OCI-LY3 (cell line): ENCODE measurements at regions not wholly inside any gene's neighbourhood (a gene's known extent, or its start where the extent isn't known, plus 50 kb on each side); places are given as distances from the start of the nearest gene placed in this dataset.

Experiments
- H2AFZ ChIP-seq: fragments of 200-600, 300-600 bp; shearing (Covaris generic); 2 replicates; pipeline ENCODE4 v1.6.0; 2014; ENCODE audit warnings: antibody characterized with exemption, low read depth, low read length
- H3K27ac ChIP-seq: fragments of 200-600, 300-600 bp; sonication (generic); 2 replicates; pipeline ENCODE4 v1.5.1; 2014; ENCODE audit warnings: mild to moderate bottlenecking, low read length, moderate library complexity, mixed read lengths
- H3K27me3 ChIP-seq: fragments of 200-600, 300-600 bp; sonication (generic); 2 replicates; pipeline ENCODE4 v1.6.1; 2014; ENCODE audit warnings: low read depth, low read length, mixed read lengths
- H3K36me3 ChIP-seq: fragments of 200-600, 300-600 bp; sonication (generic); replicated peaks from 2 replicates; pipeline ENCODE3; 2014; ENCODE audit warnings: low read depth, low read length, mixed read lengths
- H3K4me1 ChIP-seq: fragments of 300-600, 200-600 bp; sonication (generic); 2 replicates; pipeline ENCODE4 v1.6.1; 2014; ENCODE audit warnings: low read length, mixed read lengths
- H3K4me2 ChIP-seq: fragments of 200-600, 300-600 bp; sonication (generic); 2 replicates; pipeline ENCODE4 v1.6.1; 2014; ENCODE audit warnings: low read length, mixed read lengths
- H3K4me3 ChIP-seq: fragments of 300-600, 200-600 bp; sonication (generic); 2 replicates; pipeline ENCODE4 v1.5.1; 2014; ENCODE audit warnings: antibody characterized with exemption, mild to moderate bottlenecking, low read length, moderate library complexity
- H3K79me2 ChIP-seq: fragments of 300-600, 200-600 bp; shearing (Covaris generic); 2 replicates; pipeline ENCODE4 v1.6.1; 2014; ENCODE audit warnings: mild to moderate bottlenecking, low read length, mixed read lengths
- H3K9ac ChIP-seq: fragments of 300-600, 200-600 bp; shearing (Covaris generic); 2 replicates; pipeline ENCODE4 v1.6.0; 2014; ENCODE audit warnings: mild to moderate bottlenecking, low read length, moderate library complexity
- H3K9me3 ChIP-seq: fragments of 200-600, 300-600 bp; shearing (Covaris generic); 2 replicates; pipeline ENCODE4 v1.6.1; 2014; ENCODE audit warnings: low read length, mixed read lengths; ENCODE audit not compliant: insufficient read depth
- H4K20me1 ChIP-seq: fragments of 200-600, 300-600 bp; sonication (generic); 2 replicates; pipeline ENCODE4 v1.6.1; 2016; ENCODE audit warnings: low read length, mixed read lengths; ENCODE audit not compliant: insufficient read depth
- EZH2phosphoT487 ChIP-seq: fragments of 200-600 bp; shearing (Covaris generic); IDR thresholded peaks from 2 replicates; pipeline ENCODE4 v1.6.1; 2018; ENCODE audit warnings: antibody characterized with exemption, mixed run types, low read depth
- TF ChIP-seq, protein P1 (sequence below): fragments of 200-600, 300-600 bp; sonication (generic); IDR thresholded peaks from 2 replicates; pipeline ENCODE4 v1.5.1; 2014; ENCODE audit warnings: antibody characterized with exemption, low read length, low read depth

DNA sequence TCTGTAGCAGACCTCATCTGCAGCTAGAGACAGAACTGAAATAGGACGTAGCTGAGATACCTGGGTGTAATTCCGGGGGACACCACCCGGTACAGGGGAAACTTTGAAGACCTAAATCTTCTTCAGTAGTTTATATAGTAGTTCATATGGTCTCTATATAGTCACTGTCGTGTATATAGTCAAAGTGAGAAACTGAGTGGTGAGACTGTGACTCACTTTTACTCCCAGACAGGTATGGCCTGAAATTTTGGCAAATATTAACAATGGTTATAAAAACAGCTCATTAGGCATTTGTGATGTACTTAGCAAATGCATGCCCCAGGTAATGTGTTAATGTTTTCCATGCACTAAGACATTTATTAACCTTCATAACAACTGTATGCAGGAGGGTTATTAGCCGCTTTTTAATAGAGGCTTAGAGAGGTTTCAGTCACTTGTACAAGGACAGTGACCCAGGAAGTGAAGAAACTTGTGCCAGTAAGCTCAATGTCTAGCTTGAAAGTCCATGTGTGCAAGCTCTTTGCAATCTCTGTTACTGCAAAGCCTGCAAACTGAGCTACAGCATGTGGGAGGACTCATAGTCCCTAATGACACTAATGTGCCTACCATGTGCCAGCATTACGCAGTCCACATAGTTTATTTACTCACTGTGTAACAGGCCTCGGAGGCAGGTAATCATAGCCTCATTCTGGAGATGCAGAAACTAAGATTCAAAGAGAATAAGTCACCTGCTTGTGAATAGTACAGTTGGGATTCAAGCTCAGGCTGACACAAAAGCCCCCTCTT is 165.4 kb upstream of the CHD6 start:
- Histone ChIP-seq H3K79me2 (no peaks in the 10 kb centered on the region), H3K27ac (peak overlapping the region; percentile 52), H3K27me3 (peaks cover 21% of the 10 kb centered on the region), H3K9me3 (no peaks in the 10 kb centered on the region), H3K4me2 (peak overlapping the region; percentile 42), H3K9ac (no peak overlapping the region), H3K4me3 (0 out of 2 replicates have a peak overlapping the region, but pooled peaks have one; percentile 3), H2AFZ (no peak overlapping the region; the same call in 1 of the 2 replicates), H4K20me1 (no peaks in the 10 kb centered on the region), H3K36me3 (no peaks in the 10 kb centered on the region), H3K4me1 (peaks cover 36% of the 10 kb centered on the region)
- TF ChIP-seq, protein P1, sequence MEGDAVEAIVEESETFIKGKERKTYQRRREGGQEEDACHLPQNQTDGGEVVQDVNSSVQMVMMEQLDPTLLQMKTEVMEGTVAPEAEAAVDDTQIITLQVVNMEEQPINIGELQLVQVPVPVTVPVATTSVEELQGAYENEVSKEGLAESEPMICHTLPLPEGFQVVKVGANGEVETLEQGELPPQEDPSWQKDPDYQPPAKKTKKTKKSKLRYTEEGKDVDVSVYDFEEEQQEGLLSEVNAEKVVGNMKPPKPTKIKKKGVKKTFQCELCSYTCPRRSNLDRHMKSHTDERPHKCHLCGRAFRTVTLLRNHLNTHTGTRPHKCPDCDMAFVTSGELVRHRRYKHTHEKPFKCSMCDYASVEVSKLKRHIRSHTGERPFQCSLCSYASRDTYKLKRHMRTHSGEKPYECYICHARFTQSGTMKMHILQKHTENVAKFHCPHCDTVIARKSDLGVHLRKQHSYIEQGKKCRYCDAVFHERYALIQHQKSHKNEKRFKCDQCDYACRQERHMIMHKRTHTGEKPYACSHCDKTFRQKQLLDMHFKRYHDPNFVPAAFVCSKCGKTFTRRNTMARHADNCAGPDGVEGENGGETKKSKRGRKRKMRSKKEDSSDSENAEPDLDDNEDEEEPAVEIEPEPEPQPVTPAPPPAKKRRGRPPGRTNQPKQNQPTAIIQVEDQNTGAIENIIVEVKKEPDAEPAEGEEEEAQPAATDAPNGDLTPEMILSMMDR, result no peak
- TF ChIP-seq EZH2phosphoT487, result no peak

DNA sequence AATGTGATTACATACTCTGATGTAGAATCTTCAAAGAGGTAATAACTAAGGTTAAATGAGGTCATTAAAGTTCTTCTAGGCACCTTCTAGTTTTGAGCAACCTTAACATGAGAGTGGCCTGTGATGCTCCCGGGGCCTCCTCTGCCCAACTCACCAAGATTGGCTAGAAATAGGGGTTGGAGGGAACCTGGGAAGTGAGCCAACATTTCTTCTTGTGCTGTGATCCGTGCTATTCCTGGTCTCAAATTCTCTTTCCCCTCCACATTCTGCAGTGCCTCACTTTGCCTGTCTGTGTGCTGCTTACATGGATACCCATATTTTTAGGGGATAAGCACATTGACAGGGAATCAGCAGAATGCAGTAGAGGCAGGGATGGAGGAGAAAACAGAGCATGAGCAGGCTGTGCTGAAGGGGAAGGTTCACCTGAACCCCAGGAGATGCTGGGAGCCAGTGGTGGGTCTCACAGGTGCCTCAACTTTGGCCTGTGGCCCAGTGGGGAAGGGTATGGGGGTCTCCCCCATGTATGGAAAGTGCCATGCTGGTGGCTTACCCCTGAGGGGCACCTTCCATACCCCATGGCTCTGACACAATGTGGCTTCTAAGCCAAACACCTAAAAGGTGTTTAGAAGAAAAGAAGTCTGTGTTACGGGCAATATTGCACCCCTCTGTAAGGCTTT is 164.7 kb upstream of the CHD6 start:
- Histone ChIP-seq H3K9ac (peak overlapping the region; percentile 2; the same call in 1 of the 2 replicates), H3K27me3 (peaks cover 21% of the 10 kb centered on the region), H4K20me1 (no peaks in the 10 kb centered on the region), H2AFZ (no peak overlapping the region), H3K4me1 (peaks cover 36% of the 10 kb centered on the region), H3K27ac (peak overlapping the region; percentile 44), H3K4me2 (peak overlapping the region; percentile 42), H3K4me3 (0 out of 2 replicates have a peak overlapping the region, but pooled peaks have one; percentile 3), H3K9me3 (no peaks in the 10 kb centered on the region), H3K36me3 (no peaks in the 10 kb centered on the region), H3K79me2 (no peaks in the 10 kb centered on the region)
- no peak for TF ChIP-seq EZH2phosphoT487
- TF ChIP-seq, protein P1, result no peak

DNA sequence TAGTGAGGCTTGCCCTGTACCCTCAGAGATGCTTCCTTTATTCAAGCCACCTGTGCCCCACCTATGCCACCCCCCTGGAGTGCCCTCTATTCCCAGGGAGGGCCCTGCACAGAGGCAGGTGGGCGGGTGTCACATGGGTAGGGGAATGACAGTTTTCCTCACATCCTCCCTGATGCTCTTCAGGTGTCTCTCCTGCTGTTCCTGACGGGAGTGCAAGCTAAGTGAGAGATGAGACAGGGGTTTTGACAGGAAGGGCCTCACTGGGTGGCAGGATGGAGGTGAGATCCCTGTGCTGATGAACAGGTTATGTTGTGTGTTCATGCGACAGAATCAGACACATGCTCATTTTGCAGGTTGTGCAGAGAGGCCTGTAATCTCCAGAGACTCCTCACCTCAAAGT is 164.1 kb upstream of the CHD6 start:
- no peak overlapping the region for H3K27ac ChIP-seq
- H3K4me1 ChIP-seq, result peaks cover 36% of the 10 kb centered on the region
- H3K79me2 ChIP-seq, result no peaks in the 10 kb centered on the region
- H3K9ac ChIP-seq, result no peak overlapping the region
- H3K36me3 ChIP-seq, result no peaks in the 10 kb centered on the region
- H2AFZ ChIP-seq, result no peak overlapping the region
- H3K4me3 ChIP-seq, result no peak overlapping the region
- H3K27me3 ChIP-seq, result peaks cover 27% of the 10 kb centered on the region
- no peaks in the 10 kb centered on the region for H3K9me3 ChIP-seq
- no peak overlapping the region for H3K4me2 ChIP-seq
- no peaks in the 10 kb centered on the region for H4K20me1 ChIP-seq
- TF ChIP-seq, protein P1, result no peak
- no peak for TF ChIP-seq EZH2phosphoT487

DNA sequence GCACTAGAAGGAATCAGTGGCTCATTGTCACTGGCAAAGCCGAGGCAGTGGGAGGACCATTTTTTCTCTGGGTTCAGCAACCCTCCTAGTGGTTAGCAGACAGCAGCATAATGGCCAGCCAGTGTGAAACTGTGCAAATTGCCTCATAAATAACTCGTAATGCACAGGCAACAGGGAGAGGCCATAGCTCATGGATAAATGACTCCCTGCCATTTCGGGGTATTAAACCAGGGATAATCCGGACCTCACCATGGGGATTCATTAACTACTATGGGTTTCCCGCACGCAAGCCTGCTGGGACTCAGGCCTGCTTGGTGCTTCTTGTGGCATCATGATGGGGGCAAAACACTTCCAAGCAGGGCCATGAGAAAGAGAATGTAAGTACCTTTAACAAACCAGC is 158.2 kb upstream of the CHD6 start:
- H4K20me1 ChIP-seq, result no peaks in the 10 kb centered on the region
- H2AFZ ChIP-seq, result no peak overlapping the region
- no peak overlapping the region for H3K4me2 ChIP-seq
- no peak overlapping the region for H3K27ac ChIP-seq
- no peaks in the 10 kb centered on the region for H3K36me3 ChIP-seq
- H3K4me1 ChIP-seq, result peaks cover 7% of the 10 kb centered on the region; the same call in 1 of the 2 replicates
- no peak overlapping the region for H3K4me3 ChIP-seq
- no peak for TF ChIP-seq EZH2phosphoT487
- TF ChIP-seq, protein P1, result no peak
- no peaks in the 10 kb centered on the region for H3K9me3 ChIP-seq
- H3K27me3 ChIP-seq, result peaks cover 70% of the 10 kb centered on the region
- no peaks in the 10 kb centered on the region for H3K79me2 ChIP-seq
- no peak overlapping the region for H3K9ac ChIP-seq
